ENCODE measurements at regions not wholly inside any gene's neighbourhood (a gene's known extent, or its start where the extent isn't known, plus 50 kb on each side); places are given as distances from the start of the nearest gene placed in this dataset.

DNA sequence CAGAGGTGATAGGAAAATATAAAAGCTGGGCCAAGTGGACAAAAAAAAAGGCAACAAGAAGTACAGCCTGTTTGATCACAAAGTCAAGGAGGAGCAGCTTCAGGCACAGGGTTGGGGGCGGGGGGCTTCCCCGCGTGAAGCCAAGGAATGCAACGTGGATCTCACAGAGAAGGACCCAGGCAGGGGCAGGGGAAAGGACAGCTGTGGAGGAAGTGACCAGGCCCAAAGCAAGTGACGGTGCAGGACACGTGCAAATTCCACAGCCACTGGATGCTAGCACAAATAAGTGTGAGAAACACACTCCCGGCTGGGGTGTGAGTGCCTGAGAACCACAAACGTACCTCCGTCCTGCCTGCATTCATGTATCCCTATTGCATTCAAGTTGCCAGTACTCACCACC lies 77.7 kb upstream of the DSCAM start (continued):
- TF ChIP-seq, protein P1, sequence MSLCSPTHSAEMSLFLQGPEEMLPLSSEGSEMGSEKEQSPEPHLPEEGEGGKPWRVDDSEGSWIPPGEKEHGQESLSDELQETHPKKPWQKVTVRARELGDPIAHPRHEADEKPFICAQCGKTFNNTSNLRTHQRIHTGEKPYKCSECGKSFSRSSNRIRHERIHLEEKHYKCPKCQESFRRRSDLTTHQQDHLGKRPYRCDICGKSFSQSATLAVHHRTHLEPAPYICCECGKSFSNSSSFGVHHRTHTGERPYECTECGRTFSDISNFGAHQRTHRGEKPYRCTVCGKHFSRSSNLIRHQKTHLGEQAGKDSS (CRISPR knock-in tag; IDR thresholded peaks at IDR 0.05; ENCODE audit: borderline replicate concordance, low read depth), result no peak
- TF ChIP-seq ZNF841 (CRISPR knock-in tag; IDR thresholded peaks at IDR 0.05; ENCODE audit: borderline replicate concordance), result no peak
- TF ChIP-seq NPAS2 (CRISPR knock-in tag; IDR thresholded peaks at IDR 0.05; ENCODE audit: borderline replicate concordance), result no peak
- TF ChIP-seq, protein P2, sequence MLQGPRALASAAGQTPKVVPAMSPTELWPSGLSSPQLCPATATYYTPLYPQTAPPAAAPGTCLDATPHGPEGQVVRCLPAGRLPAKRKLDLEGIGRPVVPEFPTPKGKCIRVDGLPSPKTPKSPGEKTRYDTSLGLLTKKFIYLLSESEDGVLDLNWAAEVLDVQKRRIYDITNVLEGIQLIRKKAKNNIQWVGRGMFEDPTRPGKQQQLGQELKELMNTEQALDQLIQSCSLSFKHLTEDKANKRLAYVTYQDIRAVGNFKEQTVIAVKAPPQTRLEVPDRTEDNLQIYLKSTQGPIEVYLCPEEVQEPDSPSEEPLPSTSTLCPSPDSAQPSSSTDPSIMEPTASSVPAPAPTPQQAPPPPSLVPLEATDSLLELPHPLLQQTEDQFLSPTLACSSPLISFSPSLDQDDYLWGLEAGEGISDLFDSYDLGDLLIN (CRISPR knock-in tag; IDR thresholded peaks at IDR 0.05; ENCODE audit: borderline replicate concordance), result no peak
- TF ChIP-seq, protein P3, sequence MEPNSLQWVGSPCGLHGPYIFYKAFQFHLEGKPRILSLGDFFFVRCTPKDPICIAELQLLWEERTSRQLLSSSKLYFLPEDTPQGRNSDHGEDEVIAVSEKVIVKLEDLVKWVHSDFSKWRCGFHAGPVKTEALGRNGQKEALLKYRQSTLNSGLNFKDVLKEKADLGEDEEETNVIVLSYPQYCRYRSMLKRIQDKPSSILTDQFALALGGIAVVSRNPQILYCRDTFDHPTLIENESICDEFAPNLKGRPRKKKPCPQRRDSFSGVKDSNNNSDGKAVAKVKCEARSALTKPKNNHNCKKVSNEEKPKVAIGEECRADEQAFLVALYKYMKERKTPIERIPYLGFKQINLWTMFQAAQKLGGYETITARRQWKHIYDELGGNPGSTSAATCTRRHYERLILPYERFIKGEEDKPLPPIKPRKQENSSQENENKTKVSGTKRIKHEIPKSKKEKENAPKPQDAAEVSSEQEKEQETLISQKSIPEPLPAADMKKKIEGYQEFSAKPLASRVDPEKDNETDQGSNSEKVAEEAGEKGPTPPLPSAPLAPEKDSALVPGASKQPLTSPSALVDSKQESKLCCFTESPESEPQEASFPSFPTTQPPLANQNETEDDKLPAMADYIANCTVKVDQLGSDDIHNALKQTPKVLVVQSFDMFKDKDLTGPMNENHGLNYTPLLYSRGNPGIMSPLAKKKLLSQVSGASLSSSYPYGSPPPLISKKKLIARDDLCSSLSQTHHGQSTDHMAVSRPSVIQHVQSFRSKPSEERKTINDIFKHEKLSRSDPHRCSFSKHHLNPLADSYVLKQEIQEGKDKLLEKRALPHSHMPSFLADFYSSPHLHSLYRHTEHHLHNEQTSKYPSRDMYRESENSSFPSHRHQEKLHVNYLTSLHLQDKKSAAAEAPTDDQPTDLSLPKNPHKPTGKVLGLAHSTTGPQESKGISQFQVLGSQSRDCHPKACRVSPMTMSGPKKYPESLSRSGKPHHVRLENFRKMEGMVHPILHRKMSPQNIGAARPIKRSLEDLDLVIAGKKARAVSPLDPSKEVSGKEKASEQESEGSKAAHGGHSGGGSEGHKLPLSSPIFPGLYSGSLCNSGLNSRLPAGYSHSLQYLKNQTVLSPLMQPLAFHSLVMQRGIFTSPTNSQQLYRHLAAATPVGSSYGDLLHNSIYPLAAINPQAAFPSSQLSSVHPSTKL (CRISPR knock-in tag; IDR thresholded peaks at IDR 0.05), result no peak

DNA sequence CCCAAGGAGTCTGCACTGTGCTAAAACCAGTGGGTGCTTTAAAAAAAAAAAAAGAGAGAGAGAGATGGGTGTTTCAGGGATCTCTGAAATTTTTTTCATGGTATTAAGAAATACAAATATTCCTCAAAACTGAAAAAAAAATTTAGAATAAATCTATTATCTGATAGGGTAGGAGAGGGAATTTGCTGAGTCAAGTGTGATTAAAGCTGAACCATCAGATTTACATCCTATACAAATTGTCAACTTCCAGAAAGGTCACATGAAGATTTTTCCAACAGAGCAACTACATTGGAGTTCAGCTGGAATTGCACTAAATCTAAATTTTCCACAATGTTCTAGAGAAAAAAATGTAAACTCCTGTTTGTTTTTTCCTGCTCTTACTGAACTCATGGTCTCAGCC lies 79.3 kb upstream of the DSCAM start:
- no peak for TF ChIP-seq ZNF709 (CRISPR knock-in tag; IDR thresholded peaks at IDR 0.05)
- TF ChIP-seq MAFK (conservative IDR thresholded peaks at IDR 0.05 in 1 of 2, IDR thresholded peaks at IDR 0.05 in 1 of 2; ENCODE audit: low read length in 2 of 2), result peak; percentile 27 to 67; a peak in 2 of 4 replicates
- peak; percentile 71; the same call in 1 of the 2 replicates for TF ChIP-seq MAFF (IDR thresholded peaks at IDR 0.05; ENCODE audit: low read depth, low read length)
- ATAC-seq (no peak), DNase-seq (ENCODE audit: low spot score) (no peak), FAIRE-seq (no peak)
- intact Hi-C loops (cut with micrococcal nuclease; ENCODE audit: unreplicated experiment) (no loop called here), in situ Hi-C loops (cut with HindIII; ENCODE audit: extremely low pct_ligation_motif_present, low pct_unique_long_range_greater_than_20kb) (no loop called here)
- H3K4me2 ChIP-seq (ENCODE audit: low read depth, low read length), result no peak overlapping the region
- POLR2A ChIA-PET, result no interaction called here
- H3K27ac ChIP-seq (ENCODE audit: extremely low read length, insufficient read depth, low read length), result no peak overlapping the region
- H3K9me3 ChIP-seq (ENCODE audit: low read length), result peaks cover 92% of the 10 kb centered on the region
- no peaks in the 10 kb centered on the region for H3K36me3 ChIP-seq (replicated peaks in 1 of 2; ENCODE audit: control insufficient read depth in 1 of 2, insufficient read depth in 2 of 2, low read length in 2 of 2)
- H3K9ac ChIP-seq (ENCODE audit: insufficient read depth, low read depth, low read length), result no peak overlapping the region
- no TSS peak for BruUV-seq (replicated peaks)
- H2AFZ ChIP-seq (ENCODE audit: low read length), result no peak overlapping the region
- CTCF ChIA-PET (ENCODE audit: low intra/inter-chr PET ratio, low total read pairs), result no interaction called here
- no peaks in the 10 kb centered on the region for H3K4me1 ChIP-seq (ENCODE audit: insufficient read depth, low read length)
- H4K20me1 ChIP-seq (ENCODE audit: insufficient read depth, low read length), result no peaks in the 10 kb centered on the region
- H3K27me3 ChIP-seq (ENCODE audit: control insufficient read depth in 1 of 2, insufficient read depth in 2 of 2, low read length in 2 of 2), result no peaks in the 10 kb centered on the region
- H3K79me2 ChIP-seq (ENCODE audit: insufficient read depth, low read length), result no peaks in the 10 kb centered on the region
- no peak overlapping the region for H3K4me3 ChIP-seq (replicated peaks in 1 of 3; ENCODE audit: insufficient read depth in 1 of 3, low read depth in 2 of 3, low read length in 3 of 3)

Data from HepG2 (cell line).